AG04450 (cell line): ENCODE measurements at regions not wholly inside any gene's neighbourhood (a gene's known extent, or its start where the extent isn't known, plus 50 kb on each side); places are given as distances from the start of the nearest gene placed in this dataset.

Experiments
- CTCF ChIA-PET: fragments of 300-600, 350-600 bp; formaldehyde crosslinking; extraction: SDS; loops from one replicate; lab custom pipeline; 2022; ENCODE audit warnings: antibody characterized with exemption, inconsistent platforms; lab: Charles Lee
- POLR2A ChIA-PET: fragments of 350-600 bp; formaldehyde crosslinking; extraction: SDS; loops from one replicate; lab custom pipeline; 2021; ENCODE audit warnings: antibody characterized with exemption, inconsistent platforms; lab: Yijun Ruan, JAX
- DNase-seq: peaks from one replicate; pipeline ENCODE4 v3.0.0-alpha.2; 2011; ENCODE audit warnings: low read depth, low spot score
- H3K27ac ChIP-seq: one replicate; pipeline ENCODE4 v1.5.1; 2012; ENCODE audit warnings: low read depth, low read length, control low read depth
- H3K27me3 ChIP-seq: one replicate; pipeline ENCODE4 v1.6.0; 2012; ENCODE audit warnings: low read length; ENCODE audit not compliant: control insufficient read depth, insufficient read depth
- H3K4me3 ChIP-seq: 2 replicates; pipeline ENCODE4 v1.5.1; 2011; ENCODE audit warnings: mild to moderate bottlenecking, low read depth, low read length, control low read depth
- H3K9me3 ChIP-seq: 2 replicates; pipeline ENCODE4 v1.5.1; 2012; ENCODE audit warnings: low read length; ENCODE audit not compliant: control insufficient read depth, insufficient read depth
- CTCF ChIP-seq: IDR thresholded peaks from 2 replicates; pipeline ENCODE4 v1.5.1; 2011; ENCODE audit warnings: low read depth, low read length, control low read depth, inconsistent platforms

GRCh38 chr2:7523481-7524120, 606.4 kb downstream of the RNF144A start:
- POLR2A ChIA-PET = no interaction called here
- H3K27me3 ChIP-seq = no peaks in the 10 kb centered on the region
- DNase-seq = no peak
- no peak overlapping the region for H3K4me3 ChIP-seq
- H3K9me3 ChIP-seq = no peaks in the 10 kb centered on the region
- H3K27ac ChIP-seq = no peak overlapping the region
- no peak for TF ChIP-seq CTCF
- CTCF ChIA-PET = no interaction called here

GRCh38 chr2:7524195-7524594, 607.0 kb downstream of the RNF144A start:
- Histone ChIP-seq H3K9me3 (no peaks in the 10 kb centered on the region), H3K27me3 (no peaks in the 10 kb centered on the region), H3K4me3 (no peak overlapping the region), H3K27ac (no peak overlapping the region)
- DNase-seq = no peak
- ChIA-PET POLR2A (no interaction called here), CTCF (no interaction called here)
- no peak for TF ChIP-seq CTCF

- ChIA-PET CTCF (no interaction called here), POLR2A (no interaction called here)
- H3K27me3 ChIP-seq = no peaks in the 10 kb centered on the region
- TF ChIP-seq CTCF = no peak
- no peak overlapping the region for H3K4me3 ChIP-seq
- H3K9me3 ChIP-seq = peaks cover 2% of the 10 kb centered on the region; the same call in 1 of the 2 replicates
- no peak overlapping the region for H3K27ac ChIP-seq
- DNase-seq = no peak
Observed at GRCh38 chr2:7525746-7526145, 608.5 kb downstream of the RNF144A start.

- no peak for TF ChIP-seq CTCF
- CTCF ChIA-PET = interaction anchor here (0.7 kb wide), 1 partner anchor 801 kb away, joined by 4 read pairs; no protein-coding TSS in a partner anchor
- no peak overlapping the region for H3K27ac ChIP-seq
- H3K27me3 ChIP-seq = no peaks in the 10 kb centered on the region
- no peak overlapping the region for H3K4me3 ChIP-seq
- H3K9me3 ChIP-seq = peaks cover 6% of the 10 kb centered on the region; the same call in 1 of the 2 replicates
- no peak for DNase-seq
- POLR2A ChIA-PET = no interaction called here
Observed at GRCh38 chr2:7527165-7527722, 610.0 kb downstream of the RNF144A start.

GRCh38 chr2:7530001-7530400, 612.8 kb downstream of the RNF144A start:
- H3K27ac ChIP-seq = no peak overlapping the region
- POLR2A ChIA-PET = no interaction called here
- DNase-seq = no peak

More at GRCh38 chr2:7530001-7530400, 612.8 kb downstream of the RNF144A start:
- Histone ChIP-seq H3K4me3 (no peak overlapping the region), H3K9me3 (peaks cover 6% of the 10 kb centered on the region; the same call in 1 of the 2 replicates), H3K27me3 (no peaks in the 10 kb centered on the region)
- CTCF ChIA-PET = no interaction called here
- TF ChIP-seq CTCF = no peak
